ENCODE measurements at regions not wholly inside any gene's neighbourhood (a gene's known extent, or its start where the extent isn't known, plus 50 kb on each side); places are given as distances from the start of the nearest gene placed in this dataset.

- TF ChIP-seq CTCF (IDR thresholded peaks at IDR 0.05) = no peak
- TF ChIP-seq POLR2A (IDR thresholded peaks at IDR 0.05) = no peak
- TF ChIP-seq POLR2AphosphoS5 (IDR thresholded peaks at IDR 0.05; ENCODE audit: insufficient read depth in 1 of 2, low read depth in 1 of 2) = no peak
These were observed 98.6 kb downstream of the TMEM17 start for GRCh38 chr2:62407401-62407800.
